IPS-NIHi7 (cell line): ENCODE measurements at regions not wholly inside any gene's neighbourhood (a gene's known extent, or its start where the extent isn't known, plus 50 kb on each side); places are given as distances from the start of the nearest gene placed in this dataset.
"Not testable (repeated sequence)": the region's sequence is repeated elsewhere in the genome, so short reads cannot be mapped to it uniquely, and the experiment has no call there.

ENCODE experiments used
- DNase-seq: peaks from one replicate; pipeline ENCODE4 v3.0.0; 2012; ENCODE audit warnings: mixed read lengths; ENCODE audit errors: extremely low spot score

DNA sequence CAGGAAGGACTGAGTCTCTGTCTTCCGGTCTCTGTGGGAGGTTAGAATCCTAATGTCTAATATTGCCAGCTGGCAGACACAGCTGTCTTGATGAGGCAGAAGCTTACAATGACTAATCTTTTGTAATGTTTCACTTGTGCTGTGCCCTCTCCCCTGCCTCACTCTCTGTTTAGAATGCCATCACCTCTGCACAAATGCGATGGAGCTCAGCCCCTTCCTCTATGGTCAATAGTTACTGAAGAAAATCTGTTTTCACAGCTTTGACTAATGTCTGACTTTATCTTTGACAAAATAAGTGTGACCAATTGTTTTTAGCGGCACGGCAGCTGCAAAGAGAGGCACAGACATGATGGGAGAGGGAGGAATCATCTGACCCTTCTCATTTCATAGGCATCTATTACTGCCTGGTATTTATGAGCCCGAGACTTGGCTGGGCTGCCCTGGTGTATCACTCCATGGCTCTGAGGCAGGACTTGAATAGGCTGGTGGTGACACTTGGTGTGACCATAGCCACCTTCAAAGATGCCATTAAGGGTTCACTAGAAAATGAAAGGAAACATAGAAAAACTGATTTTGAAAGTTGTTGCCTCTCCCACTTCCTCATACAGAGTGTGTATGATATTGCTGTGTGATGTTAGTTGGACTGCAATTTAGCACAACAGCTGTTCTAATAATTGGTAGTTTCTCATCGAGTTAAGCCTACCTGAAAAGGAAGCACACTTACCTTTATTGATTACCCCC lies 163.2 kb upstream of the NBPF11 start:
- no peak for DNase-seq

DNA sequence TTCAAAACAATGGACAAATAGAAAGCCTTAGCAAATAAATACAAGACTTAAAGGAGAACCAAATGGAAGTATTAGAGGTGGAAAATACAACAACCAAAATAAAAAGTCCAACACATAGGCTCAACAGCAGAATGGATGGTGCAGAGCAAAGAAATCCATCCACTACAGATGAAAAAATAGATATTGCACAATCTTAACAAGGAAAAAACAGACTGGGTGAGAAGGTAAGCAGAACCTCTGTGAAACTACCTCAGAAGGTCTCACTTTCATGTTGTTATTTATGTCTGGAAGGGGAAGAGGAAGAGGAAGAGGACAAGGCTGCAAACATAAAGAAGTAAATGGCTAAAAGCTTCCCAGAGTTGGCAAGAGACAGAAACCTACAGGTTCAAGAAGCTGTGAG lies 158.7 kb upstream of the NBPF11 start:
- no peak for DNase-seq

DNA sequence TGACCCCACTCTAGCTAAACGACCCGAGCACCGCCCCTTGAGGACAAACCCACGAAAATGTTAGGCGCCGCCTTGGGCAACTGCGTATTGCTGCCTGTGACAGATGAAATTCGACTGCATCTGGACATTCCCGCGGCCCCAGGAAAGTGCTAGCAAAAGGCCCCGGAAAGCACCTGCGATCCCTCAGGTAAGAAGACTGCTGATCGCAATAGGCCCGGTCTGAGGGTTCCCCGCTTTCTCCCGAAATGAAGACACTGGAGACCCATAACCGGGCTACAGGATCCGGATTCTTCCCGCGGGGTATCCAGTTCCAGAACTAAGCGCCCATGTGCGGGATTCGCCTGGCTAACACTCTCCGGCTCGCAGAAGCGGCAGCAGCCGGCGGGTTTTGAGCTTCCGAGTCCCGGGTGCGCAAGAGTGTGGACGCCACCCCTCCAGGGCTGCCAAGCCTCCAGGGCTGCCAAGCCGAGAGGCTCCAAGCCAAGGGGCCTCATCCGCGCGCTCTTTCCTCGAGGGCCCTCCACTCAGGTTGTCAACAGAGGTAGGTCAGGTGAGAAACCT lies 157.9 kb upstream of the NBPF11 start:
- peak; percentile 27 for DNase-seq

DNA sequence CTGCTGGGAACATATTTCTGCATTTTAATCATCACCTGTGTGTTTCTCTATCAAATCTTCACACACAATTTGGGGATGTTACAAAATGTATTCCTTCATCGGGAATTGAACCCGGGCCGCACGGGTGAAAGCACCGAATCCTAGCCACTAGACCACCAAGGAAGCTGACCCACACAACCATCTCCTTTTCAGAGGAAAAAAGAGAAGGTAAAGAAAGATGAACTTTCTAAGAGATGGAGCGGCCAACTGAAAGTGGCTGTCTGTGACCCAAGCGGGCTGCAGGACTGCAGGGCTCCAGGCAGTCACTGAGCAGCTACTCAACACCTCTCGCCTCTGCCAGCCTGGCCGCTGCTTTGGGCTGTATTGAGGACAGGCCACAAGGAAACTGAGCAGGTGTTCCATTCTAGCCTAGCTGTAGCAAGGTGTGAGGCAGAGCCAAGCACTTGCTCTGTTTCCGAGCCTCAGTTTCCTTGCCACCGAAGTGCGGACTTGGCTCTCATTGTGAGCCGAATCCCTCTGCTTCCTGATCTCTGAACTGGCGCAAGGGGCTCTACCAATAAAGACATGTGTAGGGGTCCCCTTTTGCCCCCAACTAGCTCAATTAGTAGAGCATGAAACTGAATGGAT lies 156.9 kb upstream of the NBPF11 start:
- peak; percentile 68 for DNase-seq

DNA sequence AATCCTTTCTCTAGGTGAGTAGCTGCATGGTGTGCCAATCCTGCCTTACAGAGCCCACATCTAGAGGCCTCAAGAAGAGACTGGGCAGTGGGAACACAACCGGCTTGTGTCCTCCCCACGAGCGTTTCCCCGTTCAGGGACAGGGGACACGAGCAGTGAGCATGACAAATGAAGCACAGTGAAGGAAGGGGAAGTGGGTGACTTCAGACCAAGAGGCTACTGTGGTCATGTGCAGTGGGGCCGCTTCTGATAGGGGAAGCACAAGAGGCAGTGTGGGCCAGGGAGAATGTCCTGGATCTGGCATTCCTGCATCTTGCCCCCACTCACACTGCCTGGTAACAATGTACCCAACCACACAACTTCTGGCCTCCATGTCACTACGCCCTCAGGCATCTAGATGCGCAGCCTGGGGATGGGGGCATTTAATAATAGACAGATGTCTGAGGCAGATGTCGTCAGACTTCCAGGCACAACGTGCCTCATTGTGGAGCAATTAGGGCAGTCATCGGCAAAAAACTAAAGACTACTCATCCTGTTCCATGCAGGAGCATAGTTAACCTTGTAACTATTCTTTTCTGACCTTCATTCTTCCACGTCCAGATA lies 155.6 kb upstream of the NBPF11 start:
- DNase-seq, result no peak

DNA sequence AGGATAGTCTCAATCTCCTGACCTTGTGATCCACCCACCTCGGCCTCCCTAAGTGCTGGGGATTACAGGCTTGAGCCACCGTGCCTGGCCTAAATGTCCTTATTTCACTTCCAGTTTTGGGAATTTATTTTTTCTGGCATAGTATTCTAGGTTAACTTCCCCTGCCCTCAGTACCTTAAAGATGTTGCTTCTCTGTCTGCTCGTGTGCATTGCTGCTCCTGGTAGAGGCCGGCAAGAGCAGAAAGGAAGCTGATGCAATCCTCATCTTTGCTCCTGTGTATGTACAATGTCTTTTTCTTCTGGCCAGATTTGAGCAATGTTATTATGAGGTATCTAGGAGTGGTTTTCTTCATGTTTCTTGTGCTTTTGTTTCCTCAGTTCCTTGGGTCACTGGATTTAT lies 152.9 kb upstream of the NBPF11 start:
- not testable (repeated sequence) for DNase-seq

DNA sequence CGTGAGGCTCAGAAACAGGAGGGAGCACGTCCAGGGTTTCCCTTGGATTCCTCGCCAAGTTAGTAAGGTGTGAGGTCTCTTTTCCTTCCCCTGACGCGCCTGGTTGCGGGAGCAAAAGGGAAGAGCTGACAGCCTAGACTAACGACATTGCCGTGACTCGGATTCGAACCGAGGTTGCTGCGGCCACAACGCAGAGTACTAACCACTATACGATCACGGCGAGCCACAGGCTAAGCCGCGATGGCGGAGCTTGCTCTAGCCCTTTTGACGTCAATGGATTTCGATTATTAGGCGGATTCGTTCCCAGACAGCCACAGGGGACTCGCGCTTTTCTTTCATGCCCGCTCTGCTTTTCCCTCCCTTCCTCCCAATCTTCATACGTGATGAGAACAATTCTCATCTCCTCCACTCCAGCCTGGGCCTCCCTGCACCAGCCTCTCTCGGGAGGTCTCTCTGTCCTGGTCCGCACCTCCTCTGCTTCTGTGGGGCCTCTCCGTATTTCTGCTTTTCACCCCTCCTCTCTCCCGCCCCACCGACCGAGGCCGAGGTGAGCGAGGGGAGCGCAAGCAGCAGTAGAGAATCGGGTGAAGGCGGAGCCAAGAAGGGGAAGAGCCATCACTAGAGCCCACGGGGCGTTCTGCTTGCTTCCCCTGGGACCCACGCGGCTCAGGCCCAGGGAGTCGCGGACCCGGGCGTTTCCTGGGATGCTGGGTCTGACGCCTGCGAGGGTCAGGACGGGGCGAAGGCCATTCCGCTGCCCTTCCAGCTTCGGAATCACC lies 150.7 kb upstream of the NBPF11 start:
- DNase-seq, result not testable (repeated sequence)

DNA sequence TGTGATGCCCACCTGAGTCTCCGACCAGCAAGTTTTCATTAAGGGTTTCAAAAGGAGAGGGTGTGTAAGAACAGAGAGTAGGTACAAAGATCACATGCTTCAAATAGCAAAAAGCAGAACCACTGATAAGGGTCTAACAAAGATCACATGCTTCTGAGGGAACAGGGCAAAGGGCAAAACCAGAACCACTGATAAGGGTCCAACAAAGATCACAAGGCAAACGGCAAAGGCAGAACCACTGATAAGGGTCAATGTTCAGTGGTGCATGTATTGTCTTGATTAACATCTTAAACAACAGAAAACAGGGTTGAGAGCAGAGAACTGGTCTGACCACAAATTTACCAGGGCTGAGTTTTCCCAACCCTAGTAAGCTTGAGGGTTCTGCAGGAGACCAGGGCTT lies 145.8 kb upstream of the NBPF11 start:
- DNase-seq, result not testable (repeated sequence)

DNA sequence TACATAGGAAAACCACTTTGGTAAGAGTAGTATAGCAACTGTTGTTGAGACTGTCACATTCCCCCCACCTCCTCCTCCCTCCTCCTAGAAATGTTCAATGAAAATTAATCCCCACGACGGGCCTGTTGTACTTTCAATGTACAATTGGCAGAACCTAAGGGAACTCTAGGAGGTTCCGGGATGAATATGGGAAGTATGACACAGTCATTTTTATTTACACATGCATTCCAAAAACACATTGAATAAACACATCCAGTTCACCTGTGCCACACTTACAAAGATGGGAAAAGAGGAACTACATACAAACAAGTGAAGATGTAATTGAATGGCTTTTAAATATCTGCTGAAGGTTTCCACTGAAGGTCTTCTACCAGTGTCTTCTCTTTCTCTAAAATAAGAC lies 144.4 kb upstream of the NBPF11 start:
- DNase-seq, result no peak

DNA sequence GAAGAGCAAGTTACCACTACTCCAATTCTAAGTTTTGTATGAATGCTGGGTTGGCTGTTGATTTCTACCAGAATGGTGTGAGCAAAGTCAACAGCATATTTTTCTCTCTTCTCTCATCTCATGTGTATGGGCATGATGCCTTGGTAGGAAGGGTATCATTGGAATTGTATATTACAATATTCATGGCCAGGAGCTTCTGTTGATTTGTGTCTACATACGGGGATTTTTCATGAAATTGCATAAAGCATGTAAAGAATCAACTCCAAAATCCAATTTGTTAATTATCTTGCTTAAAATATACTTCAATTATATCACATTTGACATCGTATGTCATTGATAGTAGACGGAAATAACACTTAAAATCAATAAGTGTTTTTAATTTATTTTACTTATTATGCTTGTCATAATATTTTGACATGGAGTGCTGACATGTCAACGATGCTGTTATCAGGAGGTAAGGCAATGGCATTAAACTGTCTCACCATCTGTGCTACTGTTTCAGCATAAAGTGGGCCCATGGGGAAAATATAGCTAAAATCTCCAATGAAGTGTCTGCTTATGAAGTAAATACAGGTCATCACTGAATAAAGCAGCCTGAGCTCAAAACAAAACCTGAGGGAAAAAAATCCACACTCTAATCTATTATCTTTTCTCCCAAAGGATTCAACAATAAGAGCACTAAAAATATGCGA lies 142.2 kb upstream of the NBPF11 start:
- no peak for DNase-seq

DNA sequence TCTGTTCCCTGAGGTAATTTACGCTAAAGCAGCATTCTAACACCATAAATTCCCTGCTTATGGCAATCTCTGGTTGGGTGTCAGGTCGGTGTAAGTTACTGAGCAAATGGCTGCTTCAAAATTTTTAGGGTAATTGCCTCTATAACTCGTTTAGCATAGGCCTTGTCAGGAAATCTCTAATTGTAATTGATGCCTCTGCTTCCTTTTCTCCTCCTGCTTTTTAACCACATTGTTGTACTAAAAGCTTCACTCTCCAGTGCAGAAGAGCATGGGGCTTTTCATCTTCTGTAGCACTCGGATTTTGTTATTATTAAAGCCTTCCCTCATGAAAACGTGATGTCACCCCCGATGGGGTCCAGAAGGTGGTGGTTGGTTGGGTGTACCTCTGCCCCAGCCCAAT lies 141.6 kb upstream of the NBPF11 start:
- DNase-seq, result no peak

DNA sequence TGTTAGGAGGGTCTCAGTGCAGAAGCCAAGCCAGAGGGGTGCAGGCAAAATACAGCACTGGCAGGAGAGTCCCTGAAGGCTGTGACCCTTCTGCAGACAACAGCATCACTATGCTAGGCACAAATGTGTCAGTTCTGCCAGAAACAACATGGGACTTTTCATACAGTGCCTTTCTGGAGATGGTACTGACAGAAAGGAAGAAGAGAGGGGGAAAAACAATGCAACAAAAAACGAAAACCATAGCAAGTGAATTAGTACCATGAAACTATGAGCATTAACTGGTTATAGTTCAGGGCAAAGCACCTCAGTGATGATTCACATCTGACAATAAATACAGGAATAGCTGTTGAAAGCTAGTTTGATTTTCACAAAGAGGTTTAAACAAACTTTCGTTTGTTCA lies 140.8 kb upstream of the NBPF11 start:
- no peak for DNase-seq

DNA sequence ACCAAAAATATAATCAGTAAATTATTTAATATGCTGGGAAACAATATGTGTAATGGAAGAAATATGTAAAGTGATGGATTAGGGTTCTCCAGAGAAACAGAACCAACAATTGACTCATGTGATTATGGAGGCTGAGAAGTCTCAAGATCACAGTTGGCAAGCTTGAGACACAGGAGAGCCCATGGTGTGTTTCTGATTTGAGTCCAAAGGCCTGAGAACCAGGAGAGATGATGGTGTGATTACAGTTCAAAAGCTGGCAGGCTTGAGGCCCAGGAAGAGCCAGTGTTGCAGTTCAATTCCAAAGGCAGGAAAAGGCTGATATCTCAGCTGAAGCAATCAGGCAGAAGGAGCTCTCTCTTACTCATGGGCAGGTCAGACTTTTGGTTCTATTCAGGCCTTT lies 138.8 kb upstream of the NBPF11 start:
- no peak for DNase-seq

DNA sequence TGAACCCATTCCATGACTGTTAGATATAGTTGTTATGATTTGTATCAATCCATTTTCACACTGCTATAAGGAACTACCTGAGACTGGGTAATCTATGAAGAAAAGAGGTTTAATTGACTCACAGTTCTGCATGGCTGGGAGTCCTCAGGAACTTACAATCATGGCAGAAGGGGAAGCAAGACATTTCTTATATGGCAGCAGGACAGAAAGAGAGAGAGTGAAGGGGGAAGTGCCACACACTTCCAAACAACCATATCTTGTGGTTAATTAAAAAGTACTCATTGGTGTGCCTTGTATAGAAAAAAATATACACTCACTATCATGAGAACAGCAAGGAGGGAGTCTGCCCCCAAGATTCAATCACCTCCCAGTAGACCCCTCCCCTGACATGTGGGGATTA lies 137.6 kb upstream of the NBPF11 start:
- no peak for DNase-seq

DNA sequence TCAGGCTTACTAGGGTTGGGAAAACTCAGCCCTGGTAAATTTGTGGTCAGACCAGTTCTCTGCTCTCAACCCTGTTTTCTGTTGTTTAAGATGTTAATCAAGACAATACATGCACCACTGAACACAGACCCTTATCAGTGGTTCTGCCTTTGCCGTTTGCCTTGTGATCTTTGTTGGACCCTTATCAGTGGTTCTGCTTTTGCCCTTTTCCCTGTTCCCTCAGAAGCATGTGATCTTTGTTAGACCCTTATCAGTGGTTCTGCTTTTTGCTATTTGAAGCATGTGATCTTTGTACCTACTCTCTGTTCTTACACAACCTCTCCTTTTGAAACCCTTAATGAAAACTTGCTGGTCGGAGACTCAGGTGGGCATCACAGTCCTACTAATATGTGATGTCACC lies 133.9 kb upstream of the NBPF11 start:
- DNase-seq, result not testable (repeated sequence)

DNA sequence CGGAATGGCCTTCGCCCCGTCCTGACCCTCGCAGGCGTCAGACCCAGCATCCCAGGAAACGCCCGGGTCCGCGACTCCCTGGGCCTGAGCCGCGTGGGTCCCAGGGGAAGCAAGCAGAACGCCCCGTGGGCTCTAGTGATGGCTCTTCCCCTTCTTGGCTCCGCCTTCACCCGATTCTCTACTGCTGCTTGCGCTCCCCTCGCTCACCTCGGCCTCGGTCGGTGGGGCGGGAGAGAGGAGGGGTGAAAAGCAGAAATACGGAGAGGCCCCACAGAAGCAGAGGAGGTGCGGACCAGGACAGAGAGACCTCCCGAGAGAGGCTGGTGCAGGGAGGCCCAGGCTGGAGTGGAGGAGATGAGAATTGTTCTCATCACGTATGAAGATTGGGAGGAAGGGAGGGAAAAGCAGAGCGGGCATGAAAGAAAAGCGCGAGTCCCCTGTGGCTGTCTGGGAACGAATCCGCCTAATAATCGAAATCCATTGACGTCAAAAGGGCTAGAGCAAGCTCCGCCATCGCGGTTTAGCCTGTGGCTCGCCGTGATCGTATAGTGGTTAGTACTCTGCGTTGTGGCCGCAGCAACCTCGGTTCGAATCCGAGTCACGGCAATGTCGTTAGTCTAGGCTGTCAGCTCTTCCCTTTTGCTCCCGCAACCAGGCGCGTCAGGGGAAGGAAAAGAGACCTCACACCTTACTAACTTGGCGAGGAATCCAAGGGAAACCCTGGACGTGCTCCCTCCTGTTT lies 128.9 kb upstream of the NBPF11 start:
- DNase-seq, result not testable (repeated sequence)

DNA sequence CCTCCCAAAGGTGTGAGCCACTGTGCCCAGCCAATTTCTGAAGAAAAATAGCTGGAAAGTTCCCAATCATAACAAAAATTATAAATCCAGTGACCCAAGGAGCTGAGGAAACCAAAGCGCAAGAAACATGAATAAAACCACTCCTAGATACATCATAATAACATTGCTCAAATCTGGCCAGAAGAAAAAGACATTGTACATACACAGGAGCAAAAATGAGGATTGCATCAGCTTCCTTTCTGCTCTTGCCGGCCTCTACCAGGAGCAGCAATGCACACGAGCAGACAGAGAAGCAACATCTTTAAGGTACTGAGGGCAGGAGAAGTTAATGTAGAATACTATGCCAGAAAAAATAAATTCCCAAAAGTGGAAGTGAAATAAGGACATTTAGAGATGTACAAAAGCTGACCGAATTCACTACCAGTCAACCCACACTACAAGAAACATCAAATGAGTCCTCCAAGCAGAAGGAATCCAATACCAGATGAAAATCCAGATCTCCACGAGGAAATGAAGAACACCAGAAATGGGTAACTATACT lies 127.0 kb upstream of the NBPF11 start:
- not testable (repeated sequence) for DNase-seq

DNA sequence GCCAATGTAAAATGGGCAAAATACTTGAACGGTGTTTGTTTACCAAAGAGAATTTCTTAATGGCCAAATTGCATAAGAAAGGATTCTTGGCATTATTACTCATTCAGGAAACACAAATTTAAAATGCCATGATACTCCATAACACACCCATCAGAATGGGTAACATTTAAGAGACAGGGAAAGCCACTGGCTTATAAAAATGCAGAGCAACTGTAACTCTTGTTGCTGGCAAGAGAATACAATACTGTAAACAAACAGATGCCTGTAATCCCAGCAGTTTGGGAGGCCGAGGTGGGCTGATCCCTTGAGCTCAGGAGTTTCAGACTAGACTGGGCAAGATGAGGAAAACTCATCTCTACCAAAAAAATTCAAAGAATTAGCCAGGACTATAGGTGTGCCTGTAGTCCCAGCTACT lies 125.8 kb upstream of the NBPF11 start:
- not testable (repeated sequence) for DNase-seq

DNA sequence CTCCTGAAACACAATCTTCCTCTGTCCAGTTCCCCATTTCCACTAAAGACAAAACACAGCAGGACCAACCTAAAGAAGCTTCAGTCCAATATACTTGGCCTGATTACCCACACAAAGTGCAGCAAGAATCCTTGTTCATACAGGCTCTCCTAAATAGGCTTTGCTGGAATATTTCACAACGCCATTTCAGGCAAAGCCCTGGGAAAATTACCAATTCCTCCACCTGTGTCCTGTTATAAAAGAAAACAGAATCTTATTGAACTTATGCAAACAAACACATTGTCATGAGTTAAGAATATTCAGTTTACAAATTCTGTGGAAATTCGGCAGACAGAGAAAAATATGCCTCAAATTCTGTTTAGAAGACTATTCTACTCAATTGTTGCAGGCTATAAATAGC lies 115.0 kb upstream of the NBPF11 start:
- DNase-seq, result not testable (repeated sequence)
